Neural progenitor cell (in vitro differentiated cells): ENCODE measurements at regions not wholly inside any gene's neighbourhood (a gene's known extent, or its start where the extent isn't known, plus 50 kb on each side); places are given as distances from the start of the nearest gene placed in this dataset.
"Not testable (repeated sequence)": the region's sequence is repeated elsewhere in the genome, so short reads cannot be mapped to it uniquely, and the experiment has no call there.

Experiments used
- DNase-seq: peaks from one replicate; pipeline ENCODE4 v3.0.0-alpha.2; 2016; ENCODE audit warnings: low spot score
- H2AFZ ChIP-seq: fragments of 200-600 bp; sonication (generic); replicated peaks from 2 replicates; pipeline ENCODE4 v1.6.1; 2016; ENCODE audit warnings: antibody characterized with exemption
- H3F3A ChIP-seq: fragments of 200-600 bp; sonication (generic); 2 replicates; pipeline ENCODE4 v1.6.1; 2016; ENCODE audit warnings: antibody characterized with exemption, low read depth
- H3K27ac ChIP-seq: fragments of 200-600 bp; sonication (generic); 2 replicates; pipeline ENCODE4 v1.5.1; 2016; ENCODE audit warnings: mild to moderate bottlenecking
- H3K27me3 ChIP-seq: fragments of 200-600 bp; sonication (generic); 2 replicates; pipeline ENCODE4 v1.6.1; 2016; ENCODE audit warnings: mild to moderate bottlenecking, moderate library complexity
- H3K36me3 ChIP-seq: fragments of 200-600 bp; sonication (generic); 2 replicates; pipeline ENCODE4 v1.5.1; 2016
- H3K4me1 ChIP-seq: fragments of 200-600 bp; sonication (generic); 2 replicates; pipeline ENCODE4 v1.6.1; 2016; ENCODE audit warnings: mixed run types
- H3K4me2 ChIP-seq: fragments of 200-600 bp; sonication (generic); 2 replicates; pipeline ENCODE4 v1.6.1; 2016
- H3K4me3 ChIP-seq: fragments of 200-600 bp; sonication (generic); 2 replicates; pipeline ENCODE4 v1.5.1; 2016
- H3K79me2 ChIP-seq: fragments of 200-600 bp; sonication (generic); 2 replicates; pipeline ENCODE4 v1.6.1; 2016; ENCODE audit warnings: low read depth
- H3K9ac ChIP-seq: fragments of 200-600 bp; sonication (generic); 2 replicates; pipeline ENCODE4 v1.6.1; 2016
- H3K9me3 ChIP-seq: fragments of 200-600 bp; sonication (generic); 2 replicates; pipeline ENCODE4 v1.5.1; 2016; ENCODE audit warnings: low read depth
- H4K20me1 ChIP-seq: fragments of 200-600 bp; sonication (generic); 2 replicates; pipeline ENCODE4 v1.6.1; 2016; ENCODE audit warnings: low read depth
- H3K27ac Mint-ChIP-seq: 3 replicates; pipeline ENCODE4 v1.8.0; 2021; ENCODE audit warnings: mixed read lengths
- H3K27me3 Mint-ChIP-seq: 2 replicates; pipeline ENCODE4 v1.8.0; 2022; ENCODE audit warnings: low read depth, mild to moderate bottlenecking, inconsistent platforms, moderate library complexity, mixed read lengths; ENCODE audit not compliant: insufficient read depth
- H3K36me3 Mint-ChIP-seq: 3 replicates; pipeline ENCODE4 v1.8.0; 2021; ENCODE audit warnings: mixed read lengths
- H3K4me1 Mint-ChIP-seq: 3 replicates; pipeline ENCODE4 v1.8.0; 2021; ENCODE audit warnings: mixed read lengths
- H3K4me3 Mint-ChIP-seq: 3 replicates; pipeline ENCODE4 v1.8.0; 2021; ENCODE audit warnings: mild to moderate bottlenecking, moderate library complexity, mixed read lengths
- H3K9me3 Mint-ChIP-seq: 3 replicates; pipeline ENCODE4 v1.8.0; 2020; ENCODE audit warnings: mixed read lengths
- EZH2 ChIP-seq: fragments of 200-600 bp; sonication (generic); IDR thresholded peaks from 2 replicates; pipeline ENCODE4 v1.6.1; 2017; ENCODE audit warnings: antibody characterized with exemption, mild to moderate bottlenecking, moderate library complexity
- EZH2phosphoT487 ChIP-seq: fragments of 200-600 bp; sonication (generic); IDR thresholded peaks from 2 replicates; pipeline ENCODE4 v1.6.1; 2017; ENCODE audit warnings: antibody characterized with exemption
- TF ChIP-seq, protein P1 (sequence below): fragments of 200-600 bp; sonication (generic); IDR thresholded peaks from 2 replicates; pipeline ENCODE4 v1.5.1; 2017; ENCODE audit warnings: antibody characterized with exemption, mild to moderate bottlenecking

DNA sequence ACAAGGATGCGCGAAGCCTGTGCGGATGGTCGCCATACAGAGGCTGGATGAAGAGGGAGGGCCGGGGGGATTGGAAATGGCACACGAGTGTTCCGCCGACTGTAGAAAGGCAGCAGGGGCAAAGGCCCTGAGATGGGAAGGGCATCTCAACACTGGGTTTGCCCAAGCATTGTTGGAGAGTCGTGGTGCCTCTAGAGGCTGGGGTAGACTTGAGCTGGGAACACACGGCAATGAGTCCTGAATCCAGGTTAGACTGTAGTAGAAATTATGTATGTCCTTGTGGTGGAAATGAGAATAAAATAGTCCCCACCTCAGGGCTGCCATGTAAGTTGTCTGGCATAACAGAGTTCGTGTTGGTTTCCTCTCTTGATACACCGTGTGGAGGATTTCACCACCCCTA is 83.8 kb upstream of the CCND2 start:
- Histone ChIP-seq H3K36me3 (no peaks in the 10 kb centered on the region), H3K27me3 (no peaks in the 10 kb centered on the region), H3K4me2 (no peak overlapping the region), H4K20me1 (no peaks in the 10 kb centered on the region), H3K4me3 (no peak overlapping the region), H3F3A (no peaks in the 10 kb centered on the region), H3K79me2 (no peaks in the 10 kb centered on the region), H3K9me3 (no peaks in the 10 kb centered on the region), H2AFZ (no peak overlapping the region), H3K27ac (no peak overlapping the region), H3K9ac (no peak overlapping the region), H3K4me1 (peaks cover 8% of the 10 kb centered on the region)
- DNase-seq, result no peak
- Mint-ChIP-seq H3K4me1 (peaks cover 6% of the 10 kb centered on the region), H3K27ac (no peak overlapping the region), H3K9me3 (no peaks in the 10 kb centered on the region), H3K4me3 (no peak overlapping the region), H3K27me3 (peaks cover 4% of the 10 kb centered on the region), H3K36me3 (no peaks in the 10 kb centered on the region)
- TF ChIP-seq EZH2phosphoT487 (no peak), EZH2 (no peak)
- TF ChIP-seq, protein P1, sequence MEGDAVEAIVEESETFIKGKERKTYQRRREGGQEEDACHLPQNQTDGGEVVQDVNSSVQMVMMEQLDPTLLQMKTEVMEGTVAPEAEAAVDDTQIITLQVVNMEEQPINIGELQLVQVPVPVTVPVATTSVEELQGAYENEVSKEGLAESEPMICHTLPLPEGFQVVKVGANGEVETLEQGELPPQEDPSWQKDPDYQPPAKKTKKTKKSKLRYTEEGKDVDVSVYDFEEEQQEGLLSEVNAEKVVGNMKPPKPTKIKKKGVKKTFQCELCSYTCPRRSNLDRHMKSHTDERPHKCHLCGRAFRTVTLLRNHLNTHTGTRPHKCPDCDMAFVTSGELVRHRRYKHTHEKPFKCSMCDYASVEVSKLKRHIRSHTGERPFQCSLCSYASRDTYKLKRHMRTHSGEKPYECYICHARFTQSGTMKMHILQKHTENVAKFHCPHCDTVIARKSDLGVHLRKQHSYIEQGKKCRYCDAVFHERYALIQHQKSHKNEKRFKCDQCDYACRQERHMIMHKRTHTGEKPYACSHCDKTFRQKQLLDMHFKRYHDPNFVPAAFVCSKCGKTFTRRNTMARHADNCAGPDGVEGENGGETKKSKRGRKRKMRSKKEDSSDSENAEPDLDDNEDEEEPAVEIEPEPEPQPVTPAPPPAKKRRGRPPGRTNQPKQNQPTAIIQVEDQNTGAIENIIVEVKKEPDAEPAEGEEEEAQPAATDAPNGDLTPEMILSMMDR, result no peak

- no peaks in the 10 kb centered on the region for H3K4me1 Mint-ChIP-seq
- no peaks in the 10 kb centered on the region for H3K36me3 ChIP-seq
- H3K4me1 ChIP-seq, result no peaks in the 10 kb centered on the region
- no peak for DNase-seq
- H3K27me3 ChIP-seq, result no peaks in the 10 kb centered on the region
- no peaks in the 10 kb centered on the region for H3F3A ChIP-seq
- TF ChIP-seq, protein P1, result no peak
- TF ChIP-seq EZH2phosphoT487, result no peak
- no peak for TF ChIP-seq EZH2
- no peak overlapping the region for H3K4me2 ChIP-seq
- no peaks in the 10 kb centered on the region for H3K9me3 Mint-ChIP-seq
- H3K9ac ChIP-seq, result no peak overlapping the region
- H3K4me3 ChIP-seq, result no peak overlapping the region
- H3K79me2 ChIP-seq, result no peaks in the 10 kb centered on the region
- no peaks in the 10 kb centered on the region for H3K36me3 Mint-ChIP-seq
- no peaks in the 10 kb centered on the region for H4K20me1 ChIP-seq
- no peak overlapping the region for H3K4me3 Mint-ChIP-seq
- no peak overlapping the region for H2AFZ ChIP-seq
- no peaks in the 10 kb centered on the region for H3K27me3 Mint-ChIP-seq
- no peak overlapping the region for H3K27ac Mint-ChIP-seq
- no peaks in the 10 kb centered on the region for H3K9me3 ChIP-seq
- H3K27ac ChIP-seq, result no peak overlapping the region
Observed at GRCh38 chr12:4187916-4188315, 85.6 kb upstream of the CCND2 start.

DNA sequence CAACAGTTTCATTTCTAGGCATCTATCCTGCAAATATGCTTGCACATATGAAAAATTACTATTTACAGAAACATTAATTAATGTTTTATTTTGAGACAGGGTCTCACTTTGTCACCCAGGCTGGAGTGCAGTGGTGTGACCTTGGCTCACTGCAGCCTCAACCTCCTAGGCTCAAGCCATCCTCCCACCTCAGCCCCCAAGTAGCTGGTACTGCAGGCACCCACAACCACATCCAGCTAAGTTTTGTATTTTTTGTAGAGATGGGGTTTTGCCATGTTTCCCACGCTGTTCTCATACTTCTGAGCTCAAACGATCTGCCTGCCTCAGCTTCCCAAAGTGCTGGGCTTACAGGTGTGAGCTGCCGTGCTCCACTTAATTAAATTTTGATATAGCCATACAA is 86.2 kb upstream of the CCND2 start:
- not testable (repeated sequence) for H3K4me1 ChIP-seq, H3K79me2 ChIP-seq, H3K36me3 ChIP-seq, H2AFZ ChIP-seq, H3K27ac ChIP-seq, H3K4me3 ChIP-seq, H3K4me2 ChIP-seq, H3K27me3 Mint-ChIP-seq, H3K4me3 Mint-ChIP-seq, DNase-seq, H3K9me3 Mint-ChIP-seq, H3K27me3 ChIP-seq, H3K27ac Mint-ChIP-seq, H3K9me3 ChIP-seq, H3K4me1 Mint-ChIP-seq, H3K9ac ChIP-seq, H3K36me3 Mint-ChIP-seq, H4K20me1 ChIP-seq, H3F3A ChIP-seq

GRCh38 chr12:4178424-4179170 is 95.0 kb upstream of the CCND2 start:
- H3K4me2 ChIP-seq, result no peak overlapping the region
- H3K9ac ChIP-seq, result no peak overlapping the region
- H3K4me1 ChIP-seq, result no peaks in the 10 kb centered on the region
- H3K9me3 ChIP-seq, result no peaks in the 10 kb centered on the region
- H3K4me3 Mint-ChIP-seq, result no peak overlapping the region
- H2AFZ ChIP-seq, result no peak overlapping the region
- no peaks in the 10 kb centered on the region for H3K36me3 Mint-ChIP-seq
- no peaks in the 10 kb centered on the region for H3K36me3 ChIP-seq
- no peaks in the 10 kb centered on the region for H3K4me1 Mint-ChIP-seq
- DNase-seq, result no peak
- peaks cover 6% of the 10 kb centered on the region for H3K27me3 Mint-ChIP-seq
- TF ChIP-seq, protein P1, result no peak
- TF ChIP-seq EZH2 (no peak), EZH2phosphoT487 (no peak)
- no peaks in the 10 kb centered on the region for H3K27me3 ChIP-seq
- no peaks in the 10 kb centered on the region for H3K79me2 ChIP-seq
- no peaks in the 10 kb centered on the region for H3F3A ChIP-seq
- no peak overlapping the region for H3K27ac Mint-ChIP-seq
- H4K20me1 ChIP-seq, result no peaks in the 10 kb centered on the region
- peaks cover 3% of the 10 kb centered on the region for H3K9me3 Mint-ChIP-seq
- no peak overlapping the region for H3K27ac ChIP-seq
- H3K4me3 ChIP-seq, result no peak overlapping the region
